Fibroblast of lung (primary cell): ENCODE measurements at regions not wholly inside any gene's neighbourhood (a gene's known extent, or its start where the extent isn't known, plus 50 kb on each side); places are given as distances from the start of the nearest gene placed in this dataset.

ENCODE experiments used
- DNase-seq, 2 donors: peaks; one replicate each; pipeline versions ENCODE4 v3.0.0 to v3.0.0-alpha.2; 2010; ENCODE audit warnings: low read depth in 2 of 2
- H2AFZ ChIP-seq: 2 replicates; pipeline ENCODE4 v1.5.1; 2012; ENCODE audit warnings: low read length, control low read depth, inconsistent platforms
- H3K27ac ChIP-seq: 2 replicates; pipeline ENCODE4 v1.5.1; 2011; ENCODE audit warnings: low read length, control low read depth; ENCODE audit not compliant: insufficient read depth
- H3K27me3 ChIP-seq: 2 replicates; pipeline ENCODE4 v1.5.1; 2011; ENCODE audit warnings: mild to moderate bottlenecking, low read length; ENCODE audit not compliant: control insufficient read depth, insufficient read depth
- H3K36me3 ChIP-seq: 2 replicates; pipeline ENCODE4 v1.5.1; 2011; ENCODE audit warnings: low read length; ENCODE audit not compliant: control insufficient read depth, insufficient read depth
- H3K4me1 ChIP-seq: 2 replicates; pipeline ENCODE4 v1.5.1; 2011; ENCODE audit warnings: low read length; ENCODE audit not compliant: control insufficient read depth, insufficient read depth; ENCODE audit errors: extremely low read depth
- H3K4me2 ChIP-seq: 2 replicates; pipeline ENCODE4 v1.5.1; 2011; ENCODE audit warnings: low read length, control low read depth; ENCODE audit not compliant: insufficient read depth; ENCODE audit errors: extremely low read depth
- H3K4me3 ChIP-seq, 4 experiments: fragments of 200-600 bp in 1 of 4; sonication (generic) in 1 of 4; replicated peaks in 1 of 4; 2 replicates each; pipeline ENCODE4 v1.5.1; 2011 to 2016; ENCODE audit warnings: low read length in 4 of 4, low read depth in 3 of 4, mild to moderate bottlenecking in 3 of 4, control low read depth in 2 of 4, inconsistent platforms in 1 of 4, mixed read lengths in 1 of 4; ENCODE audit not compliant: insufficient read depth in 1 of 4; ENCODE audit errors: control extremely low read depth in 1 of 4
- H3K79me2 ChIP-seq: 2 replicates; pipeline ENCODE4 v1.5.1; 2012; ENCODE audit warnings: mild to moderate bottlenecking, low read length, inconsistent platforms; ENCODE audit not compliant: control insufficient read depth, insufficient read depth
- H3K9ac ChIP-seq: 2 replicates; pipeline ENCODE4 v1.5.1; 2011; ENCODE audit warnings: mild to moderate bottlenecking, low read length, control low read depth; ENCODE audit not compliant: insufficient read depth
- H3K9me3 ChIP-seq: 2 replicates; pipeline ENCODE4 v1.5.1; 2012; ENCODE audit warnings: low read depth, low read length; ENCODE audit not compliant: control insufficient read depth, insufficient read depth
- H4K20me1 ChIP-seq: 2 replicates; pipeline ENCODE4 v1.5.1; 2011; ENCODE audit warnings: low read length; ENCODE audit not compliant: control insufficient read depth, insufficient read depth; ENCODE audit errors: extremely low read depth
- CTCF ChIP-seq, 2 donors: IDR thresholded peaks in 1 of 2; conservative IDR thresholded peaks in 1 of 2; 1 replicate in 1 of 2; 2 replicates in 1 of 2; pipeline ENCODE4 v1.5.1; 2011 to 2012; ENCODE audit warnings: low read length in 2 of 2, control low read depth in 1 of 2, inconsistent platforms in 1 of 2, low read depth in 1 of 2, mild to moderate bottlenecking in 1 of 2
- EZH2 ChIP-seq: IDR thresholded peaks from 2 replicates; pipeline ENCODE4 v1.5.1; 2012; ENCODE audit warnings: low read length, control low read depth, mild to moderate bottlenecking; ENCODE audit errors: missing control alignments

- peak in 1 of 2 donors; percentile 37 for DNase-seq
- no peak overlapping the region for H3K4me2 ChIP-seq
- H3K9me3 ChIP-seq = no peaks in the 10 kb centered on the region
- H3K4me3 ChIP-seq = no peak overlapping the region
- H3K4me1 ChIP-seq = no peaks in the 10 kb centered on the region
- no peak overlapping the region for H3K9ac ChIP-seq
- no peak overlapping the region for H2AFZ ChIP-seq
- TF ChIP-seq EZH2 = no peak
- TF ChIP-seq CTCF (conservative IDR thresholded peaks at IDR 0.05 in 1 of 2, IDR thresholded peaks at IDR 0.05 in 1 of 2; ENCODE audit: low read depth in 1 of 2, low read length in 2 of 2) = no peak
- no peaks in the 10 kb centered on the region for H3K27me3 ChIP-seq
- H4K20me1 ChIP-seq = no peaks in the 10 kb centered on the region
- H3K36me3 ChIP-seq = no peaks in the 10 kb centered on the region
- no peak overlapping the region for H3K27ac ChIP-seq
- H3K79me2 ChIP-seq = no peaks in the 10 kb centered on the region
These were observed 453.9 kb downstream of the SQOR start for GRCh38 chr15:46088486-46089445.

GRCh38 chr15:46089467-46089935 lies 454.7 kb downstream of the SQOR start:
- H3K4me3 ChIP-seq = no peak overlapping the region

More at GRCh38 chr15:46089467-46089935, 454.7 kb downstream of the SQOR start:
- no peaks in the 10 kb centered on the region for H3K79me2 ChIP-seq
- H3K9ac ChIP-seq = no peak overlapping the region
- H3K4me2 ChIP-seq = no peak overlapping the region
- no peak overlapping the region for H3K27ac ChIP-seq
- no peak for TF ChIP-seq CTCF (conservative IDR thresholded peaks at IDR 0.05 in 1 of 2, IDR thresholded peaks at IDR 0.05 in 1 of 2; ENCODE audit: low read depth in 1 of 2, low read length in 2 of 2)
- TF ChIP-seq EZH2 = no peak
- no peaks in the 10 kb centered on the region for H4K20me1 ChIP-seq
- H3K4me1 ChIP-seq = no peaks in the 10 kb centered on the region
- H2AFZ ChIP-seq = no peak overlapping the region
- DNase-seq = peak in 1 of 2 donors; percentile 1
- H3K27me3 ChIP-seq = no peaks in the 10 kb centered on the region
- no peaks in the 10 kb centered on the region for H3K9me3 ChIP-seq
- H3K36me3 ChIP-seq = no peaks in the 10 kb centered on the region
